ENCODE measurements at regions not wholly inside any gene's neighbourhood (a gene's known extent, or its start where the extent isn't known, plus 50 kb on each side); places are given as distances from the start of the nearest gene placed in this dataset.

DNA sequence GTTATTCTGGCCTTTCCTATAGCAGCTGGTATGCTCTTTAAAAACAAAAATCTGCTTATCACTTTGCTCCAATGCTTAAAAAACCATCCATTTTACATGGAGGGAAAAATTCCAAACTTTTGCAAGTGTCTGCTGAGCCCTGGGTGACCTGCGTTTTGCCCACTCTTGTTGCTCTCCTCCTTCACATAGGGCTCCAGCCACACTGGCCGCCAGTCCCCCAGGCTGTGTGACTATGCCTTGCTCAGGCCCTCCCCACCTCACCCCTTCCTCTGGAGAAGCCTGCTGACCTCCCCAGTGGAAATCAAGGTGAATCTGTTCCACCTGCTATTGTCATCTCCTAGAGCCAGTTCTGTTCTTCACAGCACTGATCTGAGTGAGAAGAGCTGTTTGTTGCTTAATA is 126.9 kb downstream of the SLC25A47 start:
- DNase-seq: no peak
- Mint-ChIP-seq H3K9me3 (no peaks in the 10 kb centered on the region), H3K27ac (peak overlapping the region; percentile 76), H3K4me3 (no peak overlapping the region), H3K4me1 (peaks cover 26% of the 10 kb centered on the region), H3K36me3 (ENCODE audit: low read depth) (no peaks in the 10 kb centered on the region), H3K27me3 (ENCODE audit: low read depth, poor library complexity) (peaks cover 3% of the 10 kb centered on the region)
- TF ChIP-seq, protein P1, sequence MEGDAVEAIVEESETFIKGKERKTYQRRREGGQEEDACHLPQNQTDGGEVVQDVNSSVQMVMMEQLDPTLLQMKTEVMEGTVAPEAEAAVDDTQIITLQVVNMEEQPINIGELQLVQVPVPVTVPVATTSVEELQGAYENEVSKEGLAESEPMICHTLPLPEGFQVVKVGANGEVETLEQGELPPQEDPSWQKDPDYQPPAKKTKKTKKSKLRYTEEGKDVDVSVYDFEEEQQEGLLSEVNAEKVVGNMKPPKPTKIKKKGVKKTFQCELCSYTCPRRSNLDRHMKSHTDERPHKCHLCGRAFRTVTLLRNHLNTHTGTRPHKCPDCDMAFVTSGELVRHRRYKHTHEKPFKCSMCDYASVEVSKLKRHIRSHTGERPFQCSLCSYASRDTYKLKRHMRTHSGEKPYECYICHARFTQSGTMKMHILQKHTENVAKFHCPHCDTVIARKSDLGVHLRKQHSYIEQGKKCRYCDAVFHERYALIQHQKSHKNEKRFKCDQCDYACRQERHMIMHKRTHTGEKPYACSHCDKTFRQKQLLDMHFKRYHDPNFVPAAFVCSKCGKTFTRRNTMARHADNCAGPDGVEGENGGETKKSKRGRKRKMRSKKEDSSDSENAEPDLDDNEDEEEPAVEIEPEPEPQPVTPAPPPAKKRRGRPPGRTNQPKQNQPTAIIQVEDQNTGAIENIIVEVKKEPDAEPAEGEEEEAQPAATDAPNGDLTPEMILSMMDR (IDR thresholded peaks at IDR 0.05): no peak

DNA sequence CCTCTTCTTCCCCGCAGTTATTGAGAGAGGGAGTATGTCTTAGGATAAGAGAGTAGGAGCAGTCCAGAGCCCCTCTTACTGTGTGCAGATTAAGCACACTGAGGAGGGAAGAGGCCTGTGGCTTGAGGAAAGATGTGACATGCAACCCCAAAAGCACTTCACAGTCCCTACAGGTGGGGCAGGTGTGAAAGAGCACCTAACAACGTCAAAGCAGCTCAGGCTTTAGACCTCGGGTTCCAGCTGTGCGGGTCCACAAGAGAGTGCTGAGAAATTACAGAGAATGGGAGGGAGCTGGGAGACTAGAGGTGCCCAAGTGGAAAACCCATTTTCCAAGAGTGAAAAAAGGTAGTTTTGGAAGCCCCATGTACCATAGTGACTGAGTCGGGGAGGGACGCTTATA is 127.6 kb downstream of the SLC25A47 start:
- TF ChIP-seq, protein P1 (IDR thresholded peaks at IDR 0.05): no peak
- peaks cover 3% of the 10 kb centered on the region for H3K27me3 Mint-ChIP-seq (ENCODE audit: low read depth, poor library complexity)
- peaks cover 26% of the 10 kb centered on the region for H3K4me1 Mint-ChIP-seq
- H3K27ac Mint-ChIP-seq: no peak overlapping the region
- no peak overlapping the region for H3K4me3 Mint-ChIP-seq
- H3K9me3 Mint-ChIP-seq: no peaks in the 10 kb centered on the region
- no peaks in the 10 kb centered on the region for H3K36me3 Mint-ChIP-seq (ENCODE audit: low read depth)
- no peak for DNase-seq

DNA sequence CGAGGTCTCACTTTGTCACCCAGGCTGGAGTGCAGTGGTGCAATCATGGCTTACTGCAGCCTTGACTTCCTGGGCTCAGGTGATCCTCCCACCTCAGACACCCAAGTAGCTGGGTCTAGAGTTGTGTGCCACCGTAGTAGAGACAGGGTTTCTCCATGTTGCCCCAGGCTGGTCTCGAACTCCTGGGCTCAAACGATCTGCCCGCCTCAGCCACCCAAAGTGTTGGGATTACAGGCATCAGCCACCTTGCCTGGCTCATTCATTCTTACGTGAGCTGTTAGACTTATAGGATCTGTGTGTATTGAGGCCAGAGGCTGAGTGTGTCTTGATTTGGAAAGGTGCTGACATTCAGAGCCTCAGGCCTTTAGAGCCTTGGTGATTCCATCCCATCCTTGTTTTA is 128.1 kb downstream of the SLC25A47 start:
- TF ChIP-seq, protein P1 (IDR thresholded peaks at IDR 0.05): no peak
- Mint-ChIP-seq H3K4me3 (no peak overlapping the region), H3K4me1 (peaks cover 26% of the 10 kb centered on the region), H3K27ac (no peak overlapping the region), H3K9me3 (no peaks in the 10 kb centered on the region), H3K36me3 (ENCODE audit: low read depth) (no peaks in the 10 kb centered on the region), H3K27me3 (ENCODE audit: low read depth, poor library complexity) (peaks cover 3% of the 10 kb centered on the region)
- DNase-seq: no peak

DNA sequence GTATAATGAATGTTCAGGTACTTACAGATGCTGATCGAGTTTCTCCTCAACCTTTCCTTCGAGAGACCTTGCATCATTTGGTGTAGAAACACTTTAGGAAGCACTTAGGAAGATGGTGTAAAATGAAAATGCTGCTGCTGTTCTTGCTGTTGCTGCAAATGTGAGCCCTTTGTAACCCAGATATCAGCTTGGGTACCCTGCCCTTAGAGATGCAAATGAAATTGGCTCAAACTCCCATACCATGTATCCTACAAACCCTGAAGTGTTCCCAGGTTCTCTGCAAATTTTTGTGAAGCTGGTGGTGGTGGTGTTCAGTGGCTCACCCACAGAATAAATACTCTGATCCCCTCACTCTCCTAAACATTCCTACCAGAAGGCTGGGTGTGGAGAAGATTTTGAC is 130.8 kb downstream of the SLC25A47 start:
- Mint-ChIP-seq H3K9me3 (no peaks in the 10 kb centered on the region), H3K4me1 (peaks cover 10% of the 10 kb centered on the region), H3K4me3 (no peak overlapping the region), H3K27ac (no peak overlapping the region), H3K27me3 (ENCODE audit: low read depth, poor library complexity) (peaks cover 3% of the 10 kb centered on the region), H3K36me3 (ENCODE audit: low read depth) (no peaks in the 10 kb centered on the region)
- TF ChIP-seq, protein P1 (IDR thresholded peaks at IDR 0.05): no peak
- DNase-seq: no peak

DNA sequence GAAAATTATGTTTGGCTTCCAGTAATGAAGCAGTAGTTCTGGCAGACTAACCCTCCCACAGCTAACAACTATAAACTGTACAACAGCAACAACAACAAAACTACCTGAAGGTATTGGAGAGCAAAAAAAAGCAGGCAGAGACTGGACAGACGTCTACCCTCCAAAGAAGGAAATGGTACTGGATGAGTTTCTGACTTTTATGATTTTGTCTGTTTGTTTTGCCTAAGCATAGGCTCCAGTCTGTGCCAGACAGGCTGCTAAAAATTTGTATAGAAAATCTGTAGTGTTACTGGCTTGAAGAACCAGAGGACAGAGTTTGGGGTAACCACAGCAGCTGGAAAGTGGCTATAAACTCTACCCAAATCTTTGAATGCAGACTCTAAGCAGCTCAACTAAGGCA is 131.3 kb downstream of the SLC25A47 start:
- peaks cover 3% of the 10 kb centered on the region for H3K27me3 Mint-ChIP-seq (ENCODE audit: low read depth, poor library complexity)
- no peak overlapping the region for H3K27ac Mint-ChIP-seq

DNA sequence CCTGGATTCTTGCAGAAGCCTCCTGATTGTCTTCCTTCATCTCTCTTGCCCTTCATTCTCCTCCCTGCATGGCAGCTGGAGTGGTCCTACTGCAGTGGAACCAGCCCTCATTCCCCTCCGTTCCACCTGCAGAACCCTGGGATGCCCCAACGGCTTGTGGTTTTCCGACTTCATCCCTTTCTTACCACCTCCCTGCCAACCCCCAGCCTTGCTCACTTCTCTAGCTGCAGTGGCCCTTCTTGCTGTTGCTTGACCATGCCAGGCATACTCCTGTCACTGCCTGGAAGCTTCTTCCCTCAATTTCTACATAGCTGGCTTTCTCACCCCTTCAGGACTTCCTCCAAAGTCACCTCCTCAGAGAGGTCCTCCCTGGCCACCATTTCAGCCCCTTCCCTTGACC is 123.3 kb downstream of the BEGAIN start:
- Mint-ChIP-seq H3K27me3 (ENCODE audit: low read depth, poor library complexity) (peaks cover 20% of the 10 kb centered on the region), H3K4me3 (no peak overlapping the region), H3K9me3 (peaks cover 3% of the 10 kb centered on the region), H3K27ac (peak overlapping the region; percentile 13), H3K4me1 (peaks cover 26% of the 10 kb centered on the region), H3K36me3 (ENCODE audit: low read depth) (no peaks in the 10 kb centered on the region)
- no peak for DNase-seq
- TF ChIP-seq, protein P1 (IDR thresholded peaks at IDR 0.05): no peak

More for the DNA sequence above, 131.3 kb downstream of the SLC25A47 start:
- Mint-ChIP-seq H3K36me3 (ENCODE audit: low read depth) (no peaks in the 10 kb centered on the region), H3K4me3 (no peak overlapping the region), H3K4me1 (peaks cover 6% of the 10 kb centered on the region), H3K9me3 (no peaks in the 10 kb centered on the region)
- no peak for DNase-seq
- TF ChIP-seq, protein P1 (IDR thresholded peaks at IDR 0.05): no peak
